ENCODE measurements at regions not wholly inside any gene's neighbourhood (a gene's known extent, or its start where the extent isn't known, plus 50 kb on each side); places are given as distances from the start of the nearest gene placed in this dataset.

DNA sequence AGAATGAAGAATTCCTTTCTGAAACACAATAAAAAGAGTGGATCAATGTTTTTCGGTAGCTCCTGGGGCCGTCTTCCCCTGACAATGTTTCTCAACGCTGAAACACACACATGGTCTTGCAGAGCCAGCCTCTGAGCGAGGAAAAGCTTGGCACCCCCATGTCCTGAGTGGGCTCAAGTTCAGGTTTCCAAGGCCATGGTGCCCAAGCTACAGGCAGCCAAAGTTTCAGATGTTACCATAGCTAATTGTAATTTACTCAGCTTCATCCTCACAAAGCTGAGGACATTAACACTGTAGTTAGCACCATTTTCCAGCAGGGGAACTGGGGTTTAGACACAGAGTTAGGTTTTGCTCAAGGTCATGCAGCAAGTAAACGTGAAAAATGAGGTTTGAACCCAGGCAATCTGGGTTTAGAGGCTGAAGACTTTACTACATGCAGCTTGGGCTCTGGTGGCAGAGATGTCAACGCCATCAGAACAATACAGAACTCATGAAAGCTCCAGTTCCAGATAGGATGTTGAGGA is 199.1 kb downstream of the TJP1 start:
- no peak for DNase-seq
- no peak overlapping the region for H3K4me3 Mint-ChIP-seq (ENCODE audit: low read depth, unreplicated experiment)
- no peaks in the 10 kb centered on the region for H3K27me3 Mint-ChIP-seq (ENCODE audit: unreplicated experiment)
- H3K36me3 Mint-ChIP-seq (ENCODE audit: insufficient read depth, unreplicated experiment) = no peaks in the 10 kb centered on the region
- H3K9me3 Mint-ChIP-seq (ENCODE audit: low read depth, unreplicated experiment) = no peaks in the 10 kb centered on the region
- H3K4me1 Mint-ChIP-seq (ENCODE audit: low read depth, unreplicated experiment) = no peaks in the 10 kb centered on the region
- intact Hi-C loops (cut with micrococcal nuclease; ENCODE audit: unreplicated experiment) = no loop called here
- H3K27ac Mint-ChIP-seq (ENCODE audit: unreplicated experiment) = no peak overlapping the region
- TF ChIP-seq CTCF (IDR thresholded peaks at IDR 0.05; ENCODE audit: unreplicated experiment) = no peak
- CTCF ChIA-PET = no interaction called here
- no TSS peak for BruUV-seq (replicated peaks)

GRCh38 chr15:29622637-29623036 is 199.6 kb downstream of the TJP1 start:
- no peak overlapping the region for H3K27ac Mint-ChIP-seq (ENCODE audit: unreplicated experiment)
- no peak for TF ChIP-seq CTCF (IDR thresholded peaks at IDR 0.05; ENCODE audit: unreplicated experiment)
- no peak for DNase-seq
- BruUV-seq (replicated peaks) = no TSS peak
- no peaks in the 10 kb centered on the region for H3K9me3 Mint-ChIP-seq (ENCODE audit: low read depth, unreplicated experiment)
- no peaks in the 10 kb centered on the region for H3K36me3 Mint-ChIP-seq (ENCODE audit: insufficient read depth, unreplicated experiment)
- CTCF ChIA-PET = no interaction called here
- H3K4me1 Mint-ChIP-seq (ENCODE audit: low read depth, unreplicated experiment) = no peaks in the 10 kb centered on the region
- intact Hi-C loops (cut with micrococcal nuclease; ENCODE audit: unreplicated experiment) = no loop called here
- H3K27me3 Mint-ChIP-seq (ENCODE audit: unreplicated experiment) = no peaks in the 10 kb centered on the region
- H3K4me3 Mint-ChIP-seq (ENCODE audit: low read depth, unreplicated experiment) = no peak overlapping the region

DNA sequence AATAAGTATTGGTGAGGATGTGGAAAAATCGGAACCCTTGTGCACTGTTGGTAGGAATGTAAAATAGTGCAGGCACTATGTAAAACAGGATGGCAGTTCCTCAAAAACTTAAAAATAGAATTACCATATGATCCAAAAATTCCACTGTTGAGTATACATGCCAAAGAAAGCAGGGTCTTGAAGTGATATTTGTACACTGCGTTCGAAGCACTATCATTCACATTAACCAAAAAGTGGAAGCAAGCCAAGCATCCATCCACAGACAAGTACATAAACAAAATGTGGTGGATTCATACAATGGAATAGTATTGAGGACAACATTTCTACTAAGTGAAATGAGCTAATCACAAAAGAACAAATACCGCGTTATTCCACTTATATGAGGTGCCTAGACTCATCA is 200.7 kb downstream of the TJP1 start:
- no TSS peak for BruUV-seq (replicated peaks)
- CTCF ChIA-PET = no interaction called here
- no peak for TF ChIP-seq CTCF (IDR thresholded peaks at IDR 0.05; ENCODE audit: unreplicated experiment)
- no peak overlapping the region for H3K27ac Mint-ChIP-seq (ENCODE audit: unreplicated experiment)
- H3K4me3 Mint-ChIP-seq (ENCODE audit: low read depth, unreplicated experiment) = no peak overlapping the region
- intact Hi-C loops (cut with micrococcal nuclease; ENCODE audit: unreplicated experiment) = no loop called here
- no peaks in the 10 kb centered on the region for H3K4me1 Mint-ChIP-seq (ENCODE audit: low read depth, unreplicated experiment)
- no peaks in the 10 kb centered on the region for H3K9me3 Mint-ChIP-seq (ENCODE audit: low read depth, unreplicated experiment)
- no peak for DNase-seq
- no peaks in the 10 kb centered on the region for H3K36me3 Mint-ChIP-seq (ENCODE audit: insufficient read depth, unreplicated experiment)
- H3K27me3 Mint-ChIP-seq (ENCODE audit: unreplicated experiment) = no peaks in the 10 kb centered on the region

DNA sequence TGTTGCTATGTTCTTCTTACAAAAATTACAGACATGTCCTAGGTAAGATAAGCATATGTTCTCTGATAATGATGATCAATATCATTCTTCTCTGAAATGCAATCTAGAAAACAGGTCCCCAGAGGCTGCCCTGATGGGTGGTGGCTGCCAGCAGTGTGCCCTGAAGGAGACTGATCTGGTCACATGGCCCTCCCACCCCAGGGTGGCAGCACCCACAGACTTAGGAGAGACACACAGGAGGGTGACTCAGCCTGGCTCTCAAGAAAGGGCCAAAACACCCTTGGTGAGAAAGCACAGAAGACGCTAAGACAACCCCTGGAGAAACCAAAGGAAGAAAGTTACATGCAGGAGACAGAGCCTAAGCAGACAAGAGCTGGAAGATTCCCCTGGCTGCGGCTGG is 203.7 kb downstream of the TJP1 start:
- CTCF ChIA-PET = no interaction called here
- intact Hi-C loops (cut with micrococcal nuclease; ENCODE audit: unreplicated experiment) = no loop called here
- H3K27ac Mint-ChIP-seq (ENCODE audit: unreplicated experiment) = no peak overlapping the region
- H3K4me1 Mint-ChIP-seq (ENCODE audit: low read depth, unreplicated experiment) = no peaks in the 10 kb centered on the region
- H3K9me3 Mint-ChIP-seq (ENCODE audit: low read depth, unreplicated experiment) = no peaks in the 10 kb centered on the region
- DNase-seq = no peak
- BruUV-seq (replicated peaks) = no TSS peak
- H3K36me3 Mint-ChIP-seq (ENCODE audit: insufficient read depth, unreplicated experiment) = no peaks in the 10 kb centered on the region
- TF ChIP-seq CTCF (IDR thresholded peaks at IDR 0.05; ENCODE audit: unreplicated experiment) = no peak
- no peak overlapping the region for H3K4me3 Mint-ChIP-seq (ENCODE audit: low read depth, unreplicated experiment)
- no peaks in the 10 kb centered on the region for H3K27me3 Mint-ChIP-seq (ENCODE audit: unreplicated experiment)

All from Calu3 (cell line).